ENCODE measurements at regions not wholly inside any gene's neighbourhood (a gene's known extent, or its start where the extent isn't known, plus 50 kb on each side); places are given as distances from the start of the nearest gene placed in this dataset.

DNA sequence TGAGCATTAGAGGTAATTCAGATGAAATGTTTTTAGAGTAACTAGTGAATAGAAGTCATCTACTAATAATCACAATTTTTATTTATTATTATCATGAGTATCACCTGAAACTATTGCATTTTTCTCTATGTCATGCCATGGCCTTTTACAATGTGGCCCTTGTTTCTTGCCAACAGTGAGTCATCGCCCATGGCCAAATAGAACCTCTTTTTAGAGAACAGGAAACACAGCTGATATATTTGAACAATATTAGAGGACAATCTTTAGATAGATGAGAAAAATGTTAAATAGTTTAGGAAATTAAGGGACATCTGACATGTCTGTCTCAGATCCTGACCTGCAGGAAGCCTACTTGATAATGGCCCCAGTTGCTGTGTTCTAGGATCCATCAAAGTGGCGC is 1584.4 kb upstream of the GOT2 start:
- Mint-ChIP-seq H3K27me3 (ENCODE audit: low read depth) (no peaks in the 10 kb centered on the region), H3K27ac (no peak overlapping the region)

GRCh38 chr16:60310846-60311445 is 1576.8 kb upstream of the GOT2 start:
- Mint-ChIP-seq H3K27me3 (ENCODE audit: low read depth) (no peaks in the 10 kb centered on the region), H3K4me3 (no peak overlapping the region)

More for the DNA sequence above, 1584.4 kb upstream of the GOT2 start:
- Mint-ChIP-seq H3K4me1 (ENCODE audit: low read depth) (no peaks in the 10 kb centered on the region), H3K9me3 (peaks cover 15% of the 10 kb centered on the region), H3K4me3 (no peak overlapping the region), H3K36me3 (ENCODE audit: low read depth) (no peaks in the 10 kb centered on the region)

GRCh38 chr16:60304720-60305119 is 1570.6 kb upstream of the GOT2 start:
- no peak overlapping the region for H3K27ac Mint-ChIP-seq
- H3K4me1 Mint-ChIP-seq (ENCODE audit: low read depth), result no peaks in the 10 kb centered on the region
- no peaks in the 10 kb centered on the region for H3K36me3 Mint-ChIP-seq (ENCODE audit: low read depth)
- H3K27me3 Mint-ChIP-seq (ENCODE audit: low read depth), result no peaks in the 10 kb centered on the region
- H3K9me3 Mint-ChIP-seq, result peaks cover 11% of the 10 kb centered on the region
- H3K4me3 Mint-ChIP-seq, result no peak overlapping the region

More at GRCh38 chr16:60310846-60311445, 1576.8 kb upstream of the GOT2 start:
- Mint-ChIP-seq H3K27ac (no peak overlapping the region), H3K4me1 (ENCODE audit: low read depth) (no peaks in the 10 kb centered on the region), H3K9me3 (no peaks in the 10 kb centered on the region), H3K36me3 (ENCODE audit: low read depth) (no peaks in the 10 kb centered on the region)

DNA sequence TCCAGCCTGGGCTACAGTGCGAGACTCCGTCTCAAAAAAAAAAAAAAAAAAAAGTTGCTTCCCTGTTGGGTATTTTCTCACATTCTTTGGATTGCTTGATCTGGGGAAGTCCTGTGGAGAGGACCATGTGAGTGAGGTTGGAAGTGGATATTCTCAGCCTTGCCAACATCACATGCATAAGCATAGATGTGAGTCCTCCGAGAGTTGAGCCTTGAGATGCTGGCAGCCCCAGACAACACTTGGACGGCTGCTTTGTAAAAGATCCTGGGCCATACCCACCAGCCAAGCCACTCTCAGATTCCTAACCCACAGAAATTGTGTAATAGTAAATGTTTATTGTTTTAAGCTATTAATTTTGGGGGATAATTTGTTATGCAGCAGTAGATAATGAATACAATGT is 1570.0 kb upstream of the GOT2 start:
- Mint-ChIP-seq H3K27ac (no peak overlapping the region), H3K4me1 (ENCODE audit: low read depth) (no peaks in the 10 kb centered on the region), H3K9me3 (peaks cover 11% of the 10 kb centered on the region), H3K4me3 (no peak overlapping the region), H3K36me3 (ENCODE audit: low read depth) (no peaks in the 10 kb centered on the region), H3K27me3 (ENCODE audit: low read depth) (no peaks in the 10 kb centered on the region)

GRCh38 chr16:60302676-60303075 is 1568.6 kb upstream of the GOT2 start:
- Mint-ChIP-seq H3K9me3 (peaks cover 11% of the 10 kb centered on the region), H3K4me3 (no peak overlapping the region), H3K27me3 (ENCODE audit: low read depth) (no peaks in the 10 kb centered on the region), H3K4me1 (ENCODE audit: low read depth) (no peaks in the 10 kb centered on the region), H3K36me3 (ENCODE audit: low read depth) (no peaks in the 10 kb centered on the region), H3K27ac (no peak overlapping the region)

GRCh38 chr16:60302261-60302660 is 1568.1 kb upstream of the GOT2 start:
- H3K9me3 Mint-ChIP-seq, result peaks cover 11% of the 10 kb centered on the region
- no peaks in the 10 kb centered on the region for H3K4me1 Mint-ChIP-seq (ENCODE audit: low read depth)
- no peaks in the 10 kb centered on the region for H3K36me3 Mint-ChIP-seq (ENCODE audit: low read depth)
- H3K27me3 Mint-ChIP-seq (ENCODE audit: low read depth), result no peaks in the 10 kb centered on the region
- H3K27ac Mint-ChIP-seq, result no peak overlapping the region
- no peak overlapping the region for H3K4me3 Mint-ChIP-seq

DNA sequence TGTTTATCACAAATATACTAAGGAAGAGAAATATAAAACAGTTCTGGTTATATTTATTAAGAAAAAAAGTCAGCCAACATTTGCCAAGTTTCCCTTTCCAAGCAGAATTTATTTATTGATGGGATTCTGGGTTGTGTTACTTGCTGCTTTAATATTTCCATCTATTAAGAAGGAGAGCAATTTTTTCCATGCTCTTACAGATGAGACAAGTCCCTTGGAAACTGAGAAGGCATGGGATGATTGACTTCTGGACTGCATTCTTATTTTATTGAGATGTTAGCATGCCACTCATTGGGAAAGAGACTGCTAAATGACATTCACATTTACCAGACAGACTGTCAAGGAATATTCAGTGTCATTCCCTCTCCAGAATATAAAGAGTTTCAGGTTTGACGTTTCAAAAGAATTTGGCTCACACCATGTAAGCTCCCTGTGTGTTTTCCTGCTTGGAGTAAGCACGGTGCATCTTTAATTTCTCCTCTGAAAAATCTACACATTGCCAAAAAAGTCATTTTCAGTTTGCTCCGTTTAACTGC is 1565.2 kb upstream of the GOT2 start:
- H3K27ac Mint-ChIP-seq, result no peak overlapping the region
- H3K4me3 Mint-ChIP-seq, result no peak overlapping the region
- no peaks in the 10 kb centered on the region for H3K27me3 Mint-ChIP-seq (ENCODE audit: low read depth)
- H3K36me3 Mint-ChIP-seq (ENCODE audit: low read depth), result no peaks in the 10 kb centered on the region
- H3K4me1 Mint-ChIP-seq (ENCODE audit: low read depth), result no peaks in the 10 kb centered on the region
- peaks cover 11% of the 10 kb centered on the region for H3K9me3 Mint-ChIP-seq

DNA sequence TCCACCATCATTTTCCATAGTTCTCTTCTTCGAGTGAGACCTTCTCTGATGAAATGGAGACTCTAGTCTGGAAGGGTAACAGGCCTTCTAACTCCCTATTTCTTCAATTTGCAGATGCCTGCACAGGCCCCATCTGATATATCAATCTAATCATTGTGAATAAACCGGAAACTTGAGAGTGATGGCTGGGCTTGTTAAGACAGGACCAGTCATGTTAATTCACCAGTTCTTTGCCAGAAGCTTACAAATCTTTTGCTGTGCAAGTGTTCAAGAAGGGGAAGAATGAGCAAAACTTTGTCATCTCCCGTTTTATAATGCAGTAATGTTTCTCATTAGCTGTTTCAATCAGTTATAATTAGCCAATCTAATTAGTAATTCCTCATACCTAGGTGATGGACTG is 1561.3 kb upstream of the GOT2 start:
- no peaks in the 10 kb centered on the region for H3K27me3 Mint-ChIP-seq (ENCODE audit: low read depth)
- H3K4me3 Mint-ChIP-seq, result no peak overlapping the region
- no peaks in the 10 kb centered on the region for H3K4me1 Mint-ChIP-seq (ENCODE audit: low read depth)
- no peaks in the 10 kb centered on the region for H3K9me3 Mint-ChIP-seq
- H3K27ac Mint-ChIP-seq, result no peak overlapping the region
- no peaks in the 10 kb centered on the region for H3K36me3 Mint-ChIP-seq (ENCODE audit: low read depth)

DNA sequence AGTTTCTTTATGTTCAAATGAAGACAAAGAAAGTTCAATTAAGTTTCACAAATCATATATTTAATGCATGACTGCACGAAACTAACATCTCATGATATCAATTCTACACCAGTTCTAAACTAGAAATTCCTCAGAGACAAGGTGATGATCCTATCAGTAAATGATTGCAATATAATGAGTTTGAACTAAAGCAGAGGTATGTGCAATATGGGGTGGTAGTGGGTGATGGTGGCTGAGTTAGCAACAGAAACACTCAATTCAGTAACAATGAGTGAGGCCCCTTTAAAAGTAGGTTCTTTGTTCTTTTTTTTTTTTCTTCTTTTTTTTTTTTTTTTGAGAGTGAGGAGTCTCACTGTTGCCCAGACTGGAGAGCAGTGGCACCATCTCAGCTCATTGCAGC is 1551.7 kb upstream of the GOT2 start:
- Mint-ChIP-seq H3K27me3 (ENCODE audit: low read depth) (no peaks in the 10 kb centered on the region), H3K9me3 (peaks cover 7% of the 10 kb centered on the region), H3K27ac (no peak overlapping the region), H3K4me1 (ENCODE audit: low read depth) (no peaks in the 10 kb centered on the region), H3K4me3 (no peak overlapping the region), H3K36me3 (ENCODE audit: low read depth) (no peaks in the 10 kb centered on the region)

- no peak overlapping the region for H3K4me3 Mint-ChIP-seq
- no peak overlapping the region for H3K27ac Mint-ChIP-seq
- no peaks in the 10 kb centered on the region for H3K27me3 Mint-ChIP-seq (ENCODE audit: low read depth)
- H3K9me3 Mint-ChIP-seq, result peaks cover 9% of the 10 kb centered on the region
- no peaks in the 10 kb centered on the region for H3K36me3 Mint-ChIP-seq (ENCODE audit: low read depth)
- H3K4me1 Mint-ChIP-seq (ENCODE audit: low read depth), result no peaks in the 10 kb centered on the region
Measured at GRCh38 chr16:60279061-60279665, 1545.0 kb upstream of the GOT2 start.

GRCh38 chr16:60274431-60275019 is 1540.4 kb upstream of the GOT2 start:
- no peaks in the 10 kb centered on the region for H3K36me3 Mint-ChIP-seq (ENCODE audit: low read depth)

GRCh38 chr16:60271781-60272180 is 1537.7 kb upstream of the GOT2 start:
- no peak overlapping the region for H3K4me3 Mint-ChIP-seq
- H3K36me3 Mint-ChIP-seq (ENCODE audit: low read depth), result no peaks in the 10 kb centered on the region
- H3K4me1 Mint-ChIP-seq (ENCODE audit: low read depth), result no peaks in the 10 kb centered on the region
- H3K27me3 Mint-ChIP-seq (ENCODE audit: low read depth), result no peaks in the 10 kb centered on the region
- H3K27ac Mint-ChIP-seq, result no peak overlapping the region
- peaks cover 14% of the 10 kb centered on the region for H3K9me3 Mint-ChIP-seq

More at GRCh38 chr16:60274431-60275019, 1540.4 kb upstream of the GOT2 start:
- Mint-ChIP-seq H3K4me3 (no peak overlapping the region), H3K9me3 (peaks cover 20% of the 10 kb centered on the region), H3K4me1 (ENCODE audit: low read depth) (no peaks in the 10 kb centered on the region), H3K27ac (no peak overlapping the region), H3K27me3 (ENCODE audit: low read depth) (no peaks in the 10 kb centered on the region)

- Mint-ChIP-seq H3K4me3 (no peak overlapping the region), H3K27me3 (ENCODE audit: low read depth) (no peaks in the 10 kb centered on the region), H3K36me3 (ENCODE audit: low read depth) (no peaks in the 10 kb centered on the region), H3K27ac (no peak overlapping the region), H3K4me1 (ENCODE audit: low read depth) (no peaks in the 10 kb centered on the region), H3K9me3 (peaks cover 17% of the 10 kb centered on the region)
Measured at GRCh38 chr16:60271025-60271771, 1537.1 kb upstream of the GOT2 start.

DNA sequence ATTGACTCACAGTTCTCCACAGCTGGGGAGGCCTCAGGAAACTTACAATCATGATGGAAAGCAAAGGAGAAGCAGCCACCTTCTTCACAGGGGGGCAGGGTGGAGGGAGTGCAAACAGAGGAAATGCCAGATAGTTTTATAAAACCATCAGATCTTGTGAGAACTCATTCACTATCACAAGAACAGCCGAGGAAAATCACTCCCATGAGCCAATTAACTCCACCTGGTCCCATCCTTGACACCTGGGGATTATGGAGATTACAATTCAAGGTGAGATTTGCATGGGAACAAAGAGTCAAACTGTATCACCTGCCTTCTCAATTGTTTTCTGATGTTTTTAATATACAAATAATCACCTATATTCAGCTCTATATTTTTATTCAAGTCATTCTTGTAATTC is 1527.3 kb upstream of the GOT2 start:
- Mint-ChIP-seq H3K36me3 (ENCODE audit: low read depth) (no peaks in the 10 kb centered on the region), H3K27ac (no peak overlapping the region), H3K9me3 (peaks cover 24% of the 10 kb centered on the region), H3K27me3 (ENCODE audit: low read depth) (no peaks in the 10 kb centered on the region), H3K4me3 (no peak overlapping the region), H3K4me1 (ENCODE audit: low read depth) (no peaks in the 10 kb centered on the region)

All from T-helper 1 cell treated with Interleukin-12 subunit alpha and Interleukin-12 subunit beta and Interleukin-4 antibody, amounts not matched to agents 30 μg/mL and 1 μg/mL, for 36 hours (primary cell).